PFSK-1 (cell line): ENCODE measurements at regions not wholly inside any gene's neighbourhood (a gene's known extent, or its start where the extent isn't known, plus 50 kb on each side); places are given as distances from the start of the nearest gene placed in this dataset.

Experiments
- POLR2AphosphoS5 ChIP-seq: IDR thresholded peaks from 2 replicates; pipeline ENCODE4 v1.6.1; 2012; ENCODE audit warnings: low read depth, mild to moderate bottlenecking, control low read depth, low read length, moderate library complexity
- SIN3A ChIP-seq: IDR thresholded peaks from 2 replicates; pipeline ENCODE4 v1.6.1; 2012; ENCODE audit warnings: mild to moderate bottlenecking, low read length, moderate library complexity, borderline replicate concordance; ENCODE audit not compliant: insufficient read depth

DNA sequence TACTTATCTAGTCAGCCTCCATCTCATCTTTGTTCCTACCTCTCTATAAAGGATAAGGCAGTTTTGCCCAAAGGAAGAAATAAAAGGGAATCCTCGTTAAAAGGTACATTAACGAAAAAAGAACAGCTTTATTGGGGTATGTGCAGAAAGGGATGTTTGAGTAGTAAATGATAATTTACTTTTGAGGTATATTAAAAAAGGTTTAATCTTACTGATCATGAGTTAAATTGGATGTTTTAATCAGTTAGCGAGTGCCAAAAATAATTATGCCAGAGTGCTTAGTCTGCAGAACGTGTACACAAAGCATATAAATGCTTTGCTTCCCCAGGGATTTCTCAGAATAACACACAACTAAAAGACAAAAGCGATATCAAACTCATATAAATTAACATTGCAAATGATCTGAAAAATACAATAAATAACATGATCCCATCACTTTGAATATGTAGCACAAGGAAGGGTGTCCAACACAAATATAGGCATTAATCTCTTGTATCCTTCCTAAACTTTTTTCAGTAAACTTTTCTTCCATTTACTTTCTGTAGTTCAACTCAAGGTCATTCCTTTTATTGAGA is 865.0 kb downstream of the NR2F1-AS1 start:
- TF ChIP-seq POLR2AphosphoS5 (no peak), SIN3A (no peak)
